Suprapubic skin (tissue), 4 donors: ENCODE measurements at regions not wholly inside any gene's neighbourhood (a gene's known extent, or its start where the extent isn't known, plus 50 kb on each side); places are given as distances from the start of the nearest gene placed in this dataset.

Experiments
- CTCF ChIP-seq, 2 donors: fragments of 200-600 bp in 1 of 2; fragments of 450-650 bp in 1 of 2; sonication (generic) in 1 of 2; IDR thresholded peaks; one replicate each; pipeline ENCODE4 v1.5.1; 2016 to 2019; ENCODE audit warnings: antibody characterized with exemption in 2 of 2, mild to moderate bottlenecking in 1 of 2, moderate library complexity in 1 of 2
- POLR2A ChIP-seq, 2 donors: fragments of 450-650 bp; IDR thresholded peaks; one replicate each; pipeline ENCODE4 v1.6.1; 2017; ENCODE audit warnings: antibody characterized with exemption in 2 of 2, mild to moderate bottlenecking in 2 of 2, moderate library complexity in 2 of 2
- POLR2AphosphoS5 ChIP-seq, 3 donors: sonication (generic); formaldehyde crosslinking; IDR thresholded peaks; one replicate each; pipeline ENCODE4 v1.6.1; 2017; ENCODE audit warnings: antibody characterized with exemption in 3 of 3

- TF ChIP-seq CTCF (IDR thresholded peaks at IDR 0.05) (no peak), POLR2A (IDR thresholded peaks at IDR 0.05) (no peak), POLR2AphosphoS5 (IDR thresholded peaks at IDR 0.05) (no peak)
Measured at GRCh38 chr2:220756653-220757052, 815.5 kb downstream of the EPHA4 start.
